BE2C (cell line): ENCODE measurements at regions not wholly inside any gene's neighbourhood (a gene's known extent, or its start where the extent isn't known, plus 50 kb on each side); places are given as distances from the start of the nearest gene placed in this dataset.
A peak's percentile ranks its signal among the peaks of the same experiment; 100 is the strongest.
"Not testable (repeated sequence)": the region's sequence is repeated elsewhere in the genome, so short reads cannot be mapped to it uniquely, and the experiment has no call there.

Experiments
- DNase-seq: peaks from one replicate; pipeline ENCODE4 v3.0.0-alpha.2; 2020
- H3K27me3 ChIP-seq: fragments of 250-450 bp; sonication (Bioruptor Pico); 2 replicates; pipeline ENCODE4 v1.5.1; 2020; ENCODE audit warnings: mild to moderate bottlenecking
- H3K36me3 ChIP-seq: fragments of 250-450 bp; sonication (Bioruptor Pico); 2 replicates; pipeline ENCODE4 v1.5.1; 2020; ENCODE audit warnings: mild to moderate bottlenecking
- H3K4me1 ChIP-seq: fragments of 250-450 bp; sonication (Bioruptor Pico); 2 replicates; pipeline ENCODE4 v1.5.1; 2020
- H3K4me3 ChIP-seq: 2 replicates; pipeline ENCODE4 v1.5.1; 2011; ENCODE audit warnings: low read depth, low read length
- H3K9me3 ChIP-seq: fragments of 250-450 bp; sonication (Bioruptor Pico); 2 replicates; pipeline ENCODE4 v1.5.1; 2020
- TF ChIP-seq, protein P1 (sequence below): IDR thresholded peaks from 2 replicates; pipeline ENCODE4 v1.5.1; 2012; ENCODE audit warnings: mild to moderate bottlenecking, low read depth, low read length

DNA sequence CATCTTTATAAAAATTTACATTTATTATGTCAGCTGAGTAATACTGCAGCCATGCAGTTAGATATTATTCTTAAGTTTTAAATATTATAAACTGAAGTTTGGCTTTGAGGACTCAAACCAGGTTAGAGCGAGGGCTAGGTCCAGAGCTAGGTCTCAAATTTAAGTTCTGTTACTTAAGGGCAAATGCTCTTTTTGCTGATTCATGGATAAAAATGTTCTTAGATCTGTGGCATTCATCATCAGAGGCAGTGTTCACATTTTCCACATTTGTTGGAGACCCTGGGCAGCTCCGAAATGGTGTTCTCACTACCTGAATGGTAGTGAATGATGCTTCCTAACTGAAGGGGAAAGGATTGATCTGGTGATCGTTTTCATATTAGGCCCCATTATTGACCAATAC is 121.4 kb upstream of the MB21D2 start:
- Histone ChIP-seq H3K9me3 (no peaks in the 10 kb centered on the region), H3K4me3 (no peak overlapping the region), H3K4me1 (no peaks in the 10 kb centered on the region), H3K36me3 (no peaks in the 10 kb centered on the region), H3K27me3 (no peaks in the 10 kb centered on the region)
- no peak for DNase-seq
- TF ChIP-seq, protein P1, sequence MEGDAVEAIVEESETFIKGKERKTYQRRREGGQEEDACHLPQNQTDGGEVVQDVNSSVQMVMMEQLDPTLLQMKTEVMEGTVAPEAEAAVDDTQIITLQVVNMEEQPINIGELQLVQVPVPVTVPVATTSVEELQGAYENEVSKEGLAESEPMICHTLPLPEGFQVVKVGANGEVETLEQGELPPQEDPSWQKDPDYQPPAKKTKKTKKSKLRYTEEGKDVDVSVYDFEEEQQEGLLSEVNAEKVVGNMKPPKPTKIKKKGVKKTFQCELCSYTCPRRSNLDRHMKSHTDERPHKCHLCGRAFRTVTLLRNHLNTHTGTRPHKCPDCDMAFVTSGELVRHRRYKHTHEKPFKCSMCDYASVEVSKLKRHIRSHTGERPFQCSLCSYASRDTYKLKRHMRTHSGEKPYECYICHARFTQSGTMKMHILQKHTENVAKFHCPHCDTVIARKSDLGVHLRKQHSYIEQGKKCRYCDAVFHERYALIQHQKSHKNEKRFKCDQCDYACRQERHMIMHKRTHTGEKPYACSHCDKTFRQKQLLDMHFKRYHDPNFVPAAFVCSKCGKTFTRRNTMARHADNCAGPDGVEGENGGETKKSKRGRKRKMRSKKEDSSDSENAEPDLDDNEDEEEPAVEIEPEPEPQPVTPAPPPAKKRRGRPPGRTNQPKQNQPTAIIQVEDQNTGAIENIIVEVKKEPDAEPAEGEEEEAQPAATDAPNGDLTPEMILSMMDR = no peak

DNA sequence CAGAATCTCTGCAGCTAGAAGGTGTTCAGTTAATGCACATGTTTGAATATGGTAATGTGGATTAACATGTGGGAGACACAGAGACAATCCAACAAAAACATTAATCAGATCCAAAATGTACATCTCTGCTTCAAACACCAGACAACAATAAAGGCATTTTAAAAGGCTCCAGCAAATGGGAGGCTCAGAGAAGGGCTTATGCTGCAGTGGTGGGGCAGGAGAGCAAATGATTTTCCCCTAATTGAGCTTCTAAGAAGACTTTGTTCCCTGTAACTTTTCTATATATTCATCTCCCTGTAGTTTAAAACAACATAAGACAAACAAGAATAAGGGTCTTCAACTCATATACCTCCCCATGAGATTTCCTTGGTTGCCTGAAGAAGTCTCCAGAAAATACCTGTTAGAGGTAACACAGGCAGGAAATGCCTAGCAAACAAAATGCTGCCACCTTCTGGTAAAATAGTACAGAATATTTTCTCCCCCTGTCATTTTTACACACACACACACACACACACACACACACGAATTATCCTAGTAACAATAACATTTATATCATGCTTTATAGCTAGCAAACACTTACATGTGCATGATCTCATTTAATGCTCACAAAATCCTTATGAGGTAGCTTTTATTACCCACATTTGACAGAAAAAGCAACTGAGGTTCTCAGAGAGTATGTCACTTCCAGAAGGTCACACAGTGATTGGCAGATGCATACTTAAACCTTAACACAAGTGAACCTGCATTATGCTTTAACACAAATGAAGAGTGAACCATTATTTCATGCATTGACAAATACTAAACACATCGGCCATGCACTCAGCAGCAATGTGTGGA is 123.4 kb upstream of the MB21D2 start:
- DNase-seq = no peak

DNA sequence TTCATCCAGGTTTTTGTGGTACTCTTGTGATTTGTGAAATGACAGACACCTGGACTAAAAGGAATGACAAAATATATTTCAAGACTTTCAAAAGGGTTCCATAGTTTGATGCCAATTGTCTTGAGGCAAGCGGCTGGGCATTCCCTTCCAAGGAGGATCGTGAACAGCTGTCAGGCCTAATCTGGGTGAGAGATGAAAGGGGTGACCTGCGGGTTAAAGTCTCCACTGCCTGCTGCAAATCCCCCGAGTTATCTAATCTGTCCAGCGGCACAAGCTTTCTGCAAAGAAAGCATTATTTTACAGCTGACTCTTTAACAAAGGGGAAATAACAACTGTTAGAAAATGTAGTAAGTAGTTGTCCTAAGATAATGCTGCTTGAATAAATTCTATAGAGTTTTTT is 128.7 kb upstream of the MB21D2 start:
- Histone ChIP-seq H3K4me3 (no peak overlapping the region), H3K27me3 (no peaks in the 10 kb centered on the region), H3K36me3 (no peaks in the 10 kb centered on the region), H3K4me1 (no peaks in the 10 kb centered on the region), H3K9me3 (no peaks in the 10 kb centered on the region)
- TF ChIP-seq, protein P1 = no peak
- DNase-seq = no peak

More for the DNA sequence above, 123.4 kb upstream of the MB21D2 start:
- Histone ChIP-seq H3K4me1 (no peaks in the 10 kb centered on the region), H3K9me3 (no peaks in the 10 kb centered on the region), H3K4me3 (no peak overlapping the region), H3K36me3 (no peaks in the 10 kb centered on the region), H3K27me3 (no peaks in the 10 kb centered on the region)
- TF ChIP-seq, protein P1 = peak; percentile 47

GRCh38 chr3:193047461-193047860 is 129.8 kb upstream of the MB21D2 start:
- not testable (repeated sequence) for H3K4me3 ChIP-seq, H3K4me1 ChIP-seq, H3K27me3 ChIP-seq, H3K36me3 ChIP-seq, DNase-seq, H3K9me3 ChIP-seq

GRCh38 chr3:193048127-193048526 is 130.5 kb upstream of the MB21D2 start:
- no peaks in the 10 kb centered on the region for H3K4me1 ChIP-seq
- no peaks in the 10 kb centered on the region for H3K27me3 ChIP-seq
- H3K9me3 ChIP-seq = no peaks in the 10 kb centered on the region
- no peaks in the 10 kb centered on the region for H3K36me3 ChIP-seq
- H3K4me3 ChIP-seq = no peak overlapping the region
- TF ChIP-seq, protein P1 = no peak
- no peak for DNase-seq

DNA sequence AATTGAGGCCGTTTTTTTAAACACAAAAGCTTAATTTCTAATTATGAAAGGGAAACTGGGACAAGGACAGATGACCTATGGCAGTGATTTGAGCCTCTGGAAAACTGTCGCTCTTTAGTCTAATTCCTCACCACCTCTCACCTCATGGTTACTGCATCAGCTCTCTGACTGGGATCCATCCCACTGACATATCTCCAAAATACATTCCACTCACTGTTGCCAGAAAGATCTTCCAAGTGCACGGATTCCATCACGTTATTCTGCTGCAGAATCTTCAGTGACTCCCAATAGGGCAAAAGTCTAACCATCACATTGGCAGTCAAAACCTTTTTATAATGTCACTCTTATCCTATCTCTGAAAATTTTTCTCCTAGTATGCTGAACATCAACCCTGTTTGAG is 132.3 kb upstream of the MB21D2 start:
- H3K9me3 ChIP-seq = no peaks in the 10 kb centered on the region
- H3K4me3 ChIP-seq = no peak overlapping the region
- TF ChIP-seq, protein P1 = no peak

More for the DNA sequence above, 132.3 kb upstream of the MB21D2 start:
- no peak for DNase-seq
- Histone ChIP-seq H3K36me3 (no peaks in the 10 kb centered on the region), H3K4me1 (no peaks in the 10 kb centered on the region), H3K27me3 (no peaks in the 10 kb centered on the region)
